Liver (tissue), 8 donors: ENCODE measurements at regions not wholly inside any gene's neighbourhood (a gene's known extent, or its start where the extent isn't known, plus 50 kb on each side); places are given as distances from the start of the nearest gene placed in this dataset.

Experiments
- DNase-seq: peaks from one replicate; pipeline ENCODE4 v3.0.0-alpha.2; 2017; ENCODE audit warnings: low spot score
- H3K27ac ChIP-seq, 2 donors: one replicate each; pipeline ENCODE4 v1.7.0; 2013; ENCODE audit warnings: inconsistent platforms in 2 of 2, low read length in 2 of 2, control low read depth in 1 of 2, low read depth in 1 of 2, mild to moderate bottlenecking in 1 of 2
- H3K27me3 ChIP-seq, 4 donors: one replicate each; pipeline versions ENCODE4 v1.6.1 to v1.7.0; 2013; ENCODE audit warnings: low read length in 3 of 4, inconsistent platforms in 1 of 4, mild to moderate bottlenecking in 1 of 4, moderate library complexity in 1 of 4; ENCODE audit not compliant: control insufficient read depth in 4 of 4, insufficient read depth in 4 of 4
- H3K36me3 ChIP-seq, 4 donors: one replicate each; pipeline versions ENCODE4 v1.6.1 to v1.7.0; 2013; ENCODE audit warnings: low read length in 3 of 4, mild to moderate bottlenecking in 3 of 4, low read depth in 1 of 4, moderate library complexity in 1 of 4; ENCODE audit not compliant: control insufficient read depth in 4 of 4, insufficient read depth in 3 of 4
- H3K4me1 ChIP-seq, 4 donors: one replicate each; pipeline versions ENCODE4 v1.6.1 to v1.7.0; 2013; ENCODE audit warnings: low read length in 3 of 4, mild to moderate bottlenecking in 3 of 4, moderate library complexity in 1 of 4; ENCODE audit not compliant: control insufficient read depth in 4 of 4, insufficient read depth in 4 of 4
- H3K4me3 ChIP-seq, 3 donors: one replicate each; pipeline versions ENCODE4 v1.6.1 to v1.7.0; 2013; ENCODE audit warnings: low read length in 3 of 3, control low read depth in 1 of 3, low read depth in 1 of 3, mild to moderate bottlenecking in 1 of 3
- H3K9ac ChIP-seq, 2 donors: one replicate each; pipeline ENCODE4 v1.7.0; 2013; ENCODE audit warnings: low read length in 2 of 2, mild to moderate bottlenecking in 2 of 2, moderate library complexity in 2 of 2, control low read depth in 1 of 2, low read depth in 1 of 2
- H3K9me3 ChIP-seq, 4 donors: one replicate each; pipeline versions ENCODE4 v1.6.1 to v1.7.0; 2013; ENCODE audit warnings: low read length in 3 of 4; ENCODE audit not compliant: control insufficient read depth in 4 of 4
- ATF3 ChIP-seq: IDR thresholded peaks from 2 replicates; pipeline ENCODE4 v1.6.1; 2016; ENCODE audit warnings: antibody characterized with exemption
- EGR1 ChIP-seq, 2 donors: IDR thresholded peaks; 2 replicates each; pipeline ENCODE4 v1.6.1; 2016 to 2018; ENCODE audit warnings: antibody characterized with exemption in 2 of 2, low read depth in 2 of 2
- FOXA1 ChIP-seq: IDR thresholded peaks from 2 replicates; pipeline ENCODE4 v1.6.1; 2016; ENCODE audit warnings: antibody characterized with exemption
- FOXA2 ChIP-seq: IDR thresholded peaks from 2 replicates; pipeline ENCODE4 v1.6.1; 2016; ENCODE audit warnings: antibody characterized with exemption
- GABPA ChIP-seq, 2 donors: IDR thresholded peaks in 1 of 2; conservative IDR thresholded peaks in 1 of 2; 2 replicates each; pipeline ENCODE4 v1.6.1; 2016; ENCODE audit warnings: antibody characterized with exemption in 2 of 2, mild to moderate bottlenecking in 1 of 2, moderate library complexity in 1 of 2
- HNF4A ChIP-seq, 2 donors: conservative IDR thresholded peaks; 2 replicates each; pipeline ENCODE4 v1.6.1; 2016; ENCODE audit warnings: antibody characterized with exemption in 2 of 2, mild to moderate bottlenecking in 2 of 2
- HNF4G ChIP-seq: IDR thresholded peaks from 2 replicates; pipeline ENCODE4 v1.6.1; 2016; ENCODE audit warnings: antibody characterized with exemption
- JUND ChIP-seq, 2 donors: IDR thresholded peaks; 2 replicates each; pipeline ENCODE4 v1.6.1; 2016; ENCODE audit warnings: antibody characterized with exemption in 2 of 2
- MAX ChIP-seq: IDR thresholded peaks from 2 replicates; pipeline ENCODE4 v1.6.1; 2016; ENCODE audit warnings: antibody characterized with exemption
- NR2F2 ChIP-seq: IDR thresholded peaks from 2 replicates; pipeline ENCODE4 v1.6.1; 2016; ENCODE audit warnings: antibody characterized with exemption
- RAD21 ChIP-seq, 2 donors: IDR thresholded peaks; 2 replicates each; pipeline ENCODE4 v1.6.1; 2016; ENCODE audit warnings: antibody characterized with exemption in 2 of 2, mild to moderate bottlenecking in 2 of 2
- RXRA ChIP-seq, 2 donors: IDR thresholded peaks; 2 replicates each; pipeline ENCODE4 v1.6.1; 2017 to 2018; ENCODE audit warnings: antibody characterized with exemption in 2 of 2, mild to moderate bottlenecking in 1 of 2
- SP1 ChIP-seq: IDR thresholded peaks from 2 replicates; pipeline ENCODE4 v1.6.1; 2018; ENCODE audit warnings: antibody characterized with exemption, mild to moderate bottlenecking
- TAF1 ChIP-seq: conservative IDR thresholded peaks from 2 replicates; pipeline ENCODE4 v1.6.1; 2016; ENCODE audit warnings: antibody characterized with exemption, mild to moderate bottlenecking
- YY1 ChIP-seq: IDR thresholded peaks from 2 replicates; pipeline ENCODE4 v1.6.1; 2016; ENCODE audit warnings: antibody characterized with exemption, mild to moderate bottlenecking
- ZBTB33 ChIP-seq: IDR thresholded peaks from 2 replicates; pipeline ENCODE4 v1.6.1; 2016; ENCODE audit warnings: antibody characterized with exemption
- WGBS: extraction: QIAGEN DNeasy Blood & Tissue Kit; methylation state at CpG from one replicate; pipeline ENCODE4 v1.1.7; 2013; 5-methylcytosine and 5-hydroxymethylcytosine counted together
- TF ChIP-seq, protein P1 (sequence below): IDR thresholded peaks from 2 replicates; pipeline ENCODE4 v1.6.1; 2016; ENCODE audit warnings: antibody characterized with exemption, mild to moderate bottlenecking
- TF ChIP-seq, protein P2 (sequence below): fragments of 150-350 bp; IDR thresholded peaks from 2 replicates; pipeline ENCODE4 v1.5.1; 2017; ENCODE audit warnings: improper control_type of control experiment, low read depth, low read length; ENCODE audit not compliant: missing input control
- donor health status: healthy.
- donor health status: healthy.
- donor health status: healthy.
- donor health status: healthy.
- donor health status: healthy.

DNA sequence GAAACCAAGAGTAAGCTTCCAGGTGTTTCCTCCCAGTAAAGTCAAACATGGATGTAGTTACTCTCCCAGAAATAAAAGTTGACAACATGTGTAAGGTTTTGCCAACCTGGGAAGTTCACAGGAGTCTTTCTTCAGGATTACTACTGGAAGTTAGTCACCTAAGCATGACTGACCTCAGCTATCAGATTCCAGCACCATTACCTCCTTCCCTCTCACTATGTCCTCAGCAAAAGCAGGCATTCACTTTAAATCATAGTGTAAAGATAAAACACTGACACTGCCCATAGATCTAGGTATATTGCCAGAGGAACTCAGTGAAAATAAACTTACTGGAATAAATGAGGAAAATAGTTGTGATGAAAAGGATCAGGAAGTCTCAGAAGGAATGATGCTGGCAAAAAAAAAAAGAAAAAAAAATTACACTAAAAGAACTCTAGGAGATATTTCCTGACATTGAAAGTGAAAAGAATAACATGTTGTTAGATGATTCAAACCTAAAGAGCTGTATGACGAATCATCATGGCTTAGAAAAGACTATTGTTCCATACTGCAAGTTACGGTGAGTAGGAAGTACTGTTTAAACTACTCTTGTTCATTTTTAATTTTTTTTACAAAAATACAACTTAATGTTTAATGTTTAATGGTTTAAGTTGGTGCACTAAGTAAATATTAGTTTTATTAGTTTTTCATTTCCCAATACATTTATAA, 484.5 kb upstream of the ZNF804A start:
- Histone ChIP-seq H3K9me3 (no peaks in the 10 kb centered on the region), H3K36me3 (no peaks in the 10 kb centered on the region), H3K27ac (no peak overlapping the region), H3K4me1 (no peaks in the 10 kb centered on the region), H3K4me3 (no peak overlapping the region), H3K27me3 (no peaks in the 10 kb centered on the region), H3K9ac (no peak overlapping the region)
- WGBS, result 88% methylated on average over 2 of the region's 2 CpGs
- TF ChIP-seq NR2F2 (no peak), TAF1 (no peak), JUND (IDR thresholded peaks at IDR 0.05) (no peak), RXRA (IDR thresholded peaks at IDR 0.05) (no peak), SP1 (no peak), GABPA (IDR thresholded peaks at IDR 0.05 in 1 of 2, conservative IDR thresholded peaks at IDR 0.05 in 1 of 2) (no peak), HNF4G (no peak), MAX (no peak), HNF4A (conservative IDR thresholded peaks at IDR 0.05) (no peak), ATF3 (no peak), YY1 (no peak), RAD21 (IDR thresholded peaks at IDR 0.05) (no peak), FOXA2 (no peak), EGR1 (IDR thresholded peaks at IDR 0.05; ENCODE audit: low read depth in 2 of 2) (no peak), FOXA1 (no peak), ZBTB33 (no peak)
- TF ChIP-seq, protein P1, sequence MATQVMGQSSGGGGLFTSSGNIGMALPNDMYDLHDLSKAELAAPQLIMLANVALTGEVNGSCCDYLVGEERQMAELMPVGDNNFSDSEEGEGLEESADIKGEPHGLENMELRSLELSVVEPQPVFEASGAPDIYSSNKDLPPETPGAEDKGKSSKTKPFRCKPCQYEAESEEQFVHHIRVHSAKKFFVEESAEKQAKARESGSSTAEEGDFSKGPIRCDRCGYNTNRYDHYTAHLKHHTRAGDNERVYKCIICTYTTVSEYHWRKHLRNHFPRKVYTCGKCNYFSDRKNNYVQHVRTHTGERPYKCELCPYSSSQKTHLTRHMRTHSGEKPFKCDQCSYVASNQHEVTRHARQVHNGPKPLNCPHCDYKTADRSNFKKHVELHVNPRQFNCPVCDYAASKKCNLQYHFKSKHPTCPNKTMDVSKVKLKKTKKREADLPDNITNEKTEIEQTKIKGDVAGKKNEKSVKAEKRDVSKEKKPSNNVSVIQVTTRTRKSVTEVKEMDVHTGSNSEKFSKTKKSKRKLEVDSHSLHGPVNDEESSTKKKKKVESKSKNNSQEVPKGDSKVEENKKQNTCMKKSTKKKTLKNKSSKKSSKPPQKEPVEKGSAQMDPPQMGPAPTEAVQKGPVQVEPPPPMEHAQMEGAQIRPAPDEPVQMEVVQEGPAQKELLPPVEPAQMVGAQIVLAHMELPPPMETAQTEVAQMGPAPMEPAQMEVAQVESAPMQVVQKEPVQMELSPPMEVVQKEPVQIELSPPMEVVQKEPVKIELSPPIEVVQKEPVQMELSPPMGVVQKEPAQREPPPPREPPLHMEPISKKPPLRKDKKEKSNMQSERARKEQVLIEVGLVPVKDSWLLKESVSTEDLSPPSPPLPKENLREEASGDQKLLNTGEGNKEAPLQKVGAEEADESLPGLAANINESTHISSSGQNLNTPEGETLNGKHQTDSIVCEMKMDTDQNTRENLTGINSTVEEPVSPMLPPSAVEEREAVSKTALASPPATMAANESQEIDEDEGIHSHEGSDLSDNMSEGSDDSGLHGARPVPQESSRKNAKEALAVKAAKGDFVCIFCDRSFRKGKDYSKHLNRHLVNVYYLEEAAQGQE, result no peak
- TF ChIP-seq, protein P2, sequence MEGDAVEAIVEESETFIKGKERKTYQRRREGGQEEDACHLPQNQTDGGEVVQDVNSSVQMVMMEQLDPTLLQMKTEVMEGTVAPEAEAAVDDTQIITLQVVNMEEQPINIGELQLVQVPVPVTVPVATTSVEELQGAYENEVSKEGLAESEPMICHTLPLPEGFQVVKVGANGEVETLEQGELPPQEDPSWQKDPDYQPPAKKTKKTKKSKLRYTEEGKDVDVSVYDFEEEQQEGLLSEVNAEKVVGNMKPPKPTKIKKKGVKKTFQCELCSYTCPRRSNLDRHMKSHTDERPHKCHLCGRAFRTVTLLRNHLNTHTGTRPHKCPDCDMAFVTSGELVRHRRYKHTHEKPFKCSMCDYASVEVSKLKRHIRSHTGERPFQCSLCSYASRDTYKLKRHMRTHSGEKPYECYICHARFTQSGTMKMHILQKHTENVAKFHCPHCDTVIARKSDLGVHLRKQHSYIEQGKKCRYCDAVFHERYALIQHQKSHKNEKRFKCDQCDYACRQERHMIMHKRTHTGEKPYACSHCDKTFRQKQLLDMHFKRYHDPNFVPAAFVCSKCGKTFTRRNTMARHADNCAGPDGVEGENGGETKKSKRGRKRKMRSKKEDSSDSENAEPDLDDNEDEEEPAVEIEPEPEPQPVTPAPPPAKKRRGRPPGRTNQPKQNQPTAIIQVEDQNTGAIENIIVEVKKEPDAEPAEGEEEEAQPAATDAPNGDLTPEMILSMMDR, result no peak
- DNase-seq, result no peak
